GM12872 (cell line): ENCODE measurements at regions not wholly inside any gene's neighbourhood (a gene's known extent, or its start where the extent isn't known, plus 50 kb on each side); places are given as distances from the start of the nearest gene placed in this dataset.

Experiments used
- TF ChIP-seq, protein P1 (sequence below): IDR thresholded peaks from 3 replicates; pipeline ENCODE4 v1.5.1; 2011; ENCODE audit warnings: low read depth, mild to moderate bottlenecking, low read length, moderate library complexity; ENCODE audit not compliant: insufficient read depth

DNA sequence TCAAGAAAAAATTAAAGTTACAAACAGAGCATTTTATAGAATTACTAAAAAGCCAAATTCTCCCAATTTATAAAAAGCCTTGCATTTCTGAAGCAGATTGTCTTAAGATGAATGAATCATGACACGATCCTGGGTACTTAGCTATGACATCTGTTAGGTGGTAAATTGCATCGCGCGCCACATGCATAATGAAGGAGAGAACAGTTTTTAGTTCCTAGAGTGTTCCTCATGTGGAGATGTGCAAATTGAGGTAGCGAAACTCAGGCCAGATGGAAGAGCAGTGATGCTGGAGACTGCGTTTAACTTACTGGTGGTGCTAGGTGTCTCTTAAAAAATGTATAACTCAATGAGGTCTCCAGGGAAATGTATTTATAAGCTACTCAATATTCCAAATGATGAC, 516.1 kb downstream of the EFNA5 start:
- TF ChIP-seq, protein P1, sequence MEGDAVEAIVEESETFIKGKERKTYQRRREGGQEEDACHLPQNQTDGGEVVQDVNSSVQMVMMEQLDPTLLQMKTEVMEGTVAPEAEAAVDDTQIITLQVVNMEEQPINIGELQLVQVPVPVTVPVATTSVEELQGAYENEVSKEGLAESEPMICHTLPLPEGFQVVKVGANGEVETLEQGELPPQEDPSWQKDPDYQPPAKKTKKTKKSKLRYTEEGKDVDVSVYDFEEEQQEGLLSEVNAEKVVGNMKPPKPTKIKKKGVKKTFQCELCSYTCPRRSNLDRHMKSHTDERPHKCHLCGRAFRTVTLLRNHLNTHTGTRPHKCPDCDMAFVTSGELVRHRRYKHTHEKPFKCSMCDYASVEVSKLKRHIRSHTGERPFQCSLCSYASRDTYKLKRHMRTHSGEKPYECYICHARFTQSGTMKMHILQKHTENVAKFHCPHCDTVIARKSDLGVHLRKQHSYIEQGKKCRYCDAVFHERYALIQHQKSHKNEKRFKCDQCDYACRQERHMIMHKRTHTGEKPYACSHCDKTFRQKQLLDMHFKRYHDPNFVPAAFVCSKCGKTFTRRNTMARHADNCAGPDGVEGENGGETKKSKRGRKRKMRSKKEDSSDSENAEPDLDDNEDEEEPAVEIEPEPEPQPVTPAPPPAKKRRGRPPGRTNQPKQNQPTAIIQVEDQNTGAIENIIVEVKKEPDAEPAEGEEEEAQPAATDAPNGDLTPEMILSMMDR, result no peak

DNA sequence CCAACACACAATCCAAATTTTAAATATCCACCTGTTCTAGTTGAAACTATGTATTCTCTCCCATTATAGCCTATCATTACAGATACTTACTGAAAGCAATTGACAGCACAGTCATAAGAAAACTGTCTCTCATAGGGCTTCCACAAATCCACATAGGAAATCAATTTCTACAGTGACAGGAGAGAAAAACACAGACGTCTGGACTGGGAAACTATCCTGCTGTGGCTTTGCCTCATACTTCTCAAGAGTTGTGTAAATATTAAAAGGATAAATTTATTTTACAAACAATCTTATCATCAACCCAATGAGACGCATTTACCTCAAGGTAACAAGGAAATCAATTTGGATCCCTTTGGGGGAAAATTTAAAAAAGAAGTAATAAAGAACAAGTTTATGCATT, 517.5 kb downstream of the EFNA5 start:
- TF ChIP-seq, protein P1, result no peak

DNA sequence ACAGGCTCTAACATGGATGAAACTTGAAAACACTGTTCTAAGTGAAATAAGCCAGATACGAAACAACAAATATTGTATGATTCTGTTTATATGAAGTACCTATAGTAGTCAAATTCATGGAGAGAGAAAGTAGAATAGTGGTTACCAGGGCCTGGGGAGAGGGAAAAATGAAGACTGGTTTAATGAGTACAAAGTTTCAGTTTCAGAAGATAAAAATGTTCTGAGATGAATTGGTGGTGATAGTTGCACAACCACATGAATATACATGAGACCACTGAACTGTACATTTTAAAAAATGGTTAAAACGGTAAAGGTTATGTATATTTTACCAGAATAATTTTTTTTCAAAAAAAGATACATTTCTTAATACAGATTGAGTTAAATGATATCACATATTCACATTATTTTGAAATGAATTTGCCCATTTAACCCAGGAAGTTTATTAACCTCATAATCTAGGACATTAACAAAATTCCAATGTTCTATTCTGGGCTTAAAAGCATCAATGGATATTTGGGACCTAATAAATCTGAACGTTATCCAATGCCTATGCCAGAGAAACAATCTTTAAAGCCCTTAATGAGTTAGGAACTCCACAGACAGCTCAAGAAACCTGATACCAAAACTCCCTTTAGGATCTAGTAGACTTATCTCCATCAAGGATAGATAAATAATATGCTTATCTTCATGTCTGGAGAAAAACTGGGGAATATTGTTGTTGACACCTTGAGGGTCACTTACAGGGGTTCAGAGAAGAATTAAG, 521.3 kb downstream of the EFNA5 start:
- TF ChIP-seq, protein P1, result no peak

DNA sequence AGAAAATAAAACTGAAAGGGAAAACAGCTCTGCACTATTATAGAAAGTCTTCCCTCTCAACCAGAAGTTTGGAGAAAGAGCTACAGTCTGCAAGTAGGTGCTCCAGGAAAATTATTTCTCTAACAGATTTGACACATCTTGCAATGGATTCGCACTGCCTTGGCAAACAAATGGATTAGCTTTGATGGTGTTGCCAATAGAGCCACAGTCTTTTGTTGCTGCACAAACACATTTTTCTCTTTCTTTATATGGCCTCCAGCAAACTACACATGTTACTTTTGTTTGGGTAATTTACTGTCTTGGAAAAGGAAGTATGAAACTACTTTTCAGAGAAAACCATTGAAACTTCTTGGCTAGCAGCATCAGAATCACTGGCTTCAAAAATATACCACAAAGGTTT, 523.1 kb downstream of the EFNA5 start:
- TF ChIP-seq, protein P1, result no peak

DNA sequence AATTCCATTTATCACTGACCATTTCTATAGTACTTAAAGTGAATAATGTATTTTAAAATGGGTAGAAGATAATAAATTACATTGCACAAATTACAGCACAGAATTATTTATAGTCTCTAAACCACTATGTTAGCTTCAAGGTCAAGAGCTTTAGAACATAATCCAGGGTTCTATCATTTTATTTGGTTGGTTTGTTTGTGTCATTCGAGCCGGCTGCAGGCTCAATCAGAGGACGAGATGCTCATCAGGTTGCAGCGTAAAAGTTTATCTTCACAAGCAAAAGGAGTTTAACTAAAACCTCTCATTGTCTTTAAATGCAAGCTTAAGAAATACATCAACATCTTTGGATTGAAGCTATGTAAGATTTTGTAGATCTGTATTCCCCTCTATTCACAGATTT, 523.8 kb downstream of the EFNA5 start:
- TF ChIP-seq, protein P1, result no peak

DNA sequence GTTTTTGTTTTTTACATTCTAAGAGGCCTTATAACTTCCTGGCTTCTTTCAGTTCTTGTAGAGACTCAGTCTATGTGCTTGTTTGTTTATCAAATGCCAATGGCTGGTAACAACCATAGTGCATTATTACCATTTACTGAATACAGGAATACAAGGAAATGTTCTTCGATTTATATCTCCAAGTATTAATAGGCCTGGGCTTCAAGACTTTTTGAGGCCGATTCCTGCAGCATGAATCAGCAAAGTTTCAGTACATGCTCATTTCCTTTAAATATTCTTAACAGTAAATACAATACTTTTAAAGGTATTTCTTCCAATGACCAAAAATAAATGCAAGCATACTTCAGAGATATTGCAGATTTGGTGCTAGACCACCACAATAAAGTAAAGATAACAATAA, 535.3 kb downstream of the EFNA5 start:
- TF ChIP-seq, protein P1, result no peak

DNA sequence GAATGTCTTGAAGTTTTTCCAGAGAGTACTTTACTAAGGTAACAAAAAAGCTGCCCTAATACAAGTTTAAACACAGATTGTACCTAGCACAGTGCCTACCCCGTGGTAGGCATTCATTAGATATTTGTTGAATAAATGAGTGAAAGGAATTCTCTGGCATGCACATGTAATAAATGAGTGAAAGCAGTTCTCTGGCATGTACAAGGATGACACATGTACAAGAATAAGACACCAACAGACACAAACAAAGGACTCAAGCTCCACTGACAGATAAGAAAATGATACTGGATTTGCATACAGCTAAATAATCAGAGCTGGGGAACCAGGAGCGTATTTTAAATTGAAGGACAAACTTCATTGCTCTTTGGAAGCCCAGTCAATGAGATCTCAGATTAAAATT, 535.8 kb downstream of the EFNA5 start:
- TF ChIP-seq, protein P1, result no peak
